ENCODE measurements at regions not wholly inside any gene's neighbourhood (a gene's known extent, or its start where the extent isn't known, plus 50 kb on each side); places are given as distances from the start of the nearest gene placed in this dataset.

DNA sequence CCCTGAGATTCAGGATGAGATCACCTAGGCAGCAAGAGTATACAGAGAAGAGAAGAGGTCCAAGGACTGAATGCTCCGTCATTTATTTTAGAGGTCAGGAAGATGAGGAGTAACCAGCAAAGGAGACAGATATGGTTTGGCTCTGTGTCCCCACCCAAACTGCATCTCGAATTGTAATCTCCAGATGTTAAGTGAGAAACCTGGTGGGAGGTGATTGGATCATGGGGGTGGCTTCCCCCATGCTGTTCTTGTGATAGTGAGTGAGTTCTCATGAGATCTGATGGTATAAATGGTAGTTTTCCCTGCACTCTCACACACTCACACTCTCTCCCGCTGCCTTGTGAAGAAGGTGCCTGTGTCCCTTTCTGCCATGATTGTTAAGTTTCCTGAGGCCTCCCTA, 60.8 kb downstream of the MID1IP1 start:
- TF ChIP-seq, protein P1, sequence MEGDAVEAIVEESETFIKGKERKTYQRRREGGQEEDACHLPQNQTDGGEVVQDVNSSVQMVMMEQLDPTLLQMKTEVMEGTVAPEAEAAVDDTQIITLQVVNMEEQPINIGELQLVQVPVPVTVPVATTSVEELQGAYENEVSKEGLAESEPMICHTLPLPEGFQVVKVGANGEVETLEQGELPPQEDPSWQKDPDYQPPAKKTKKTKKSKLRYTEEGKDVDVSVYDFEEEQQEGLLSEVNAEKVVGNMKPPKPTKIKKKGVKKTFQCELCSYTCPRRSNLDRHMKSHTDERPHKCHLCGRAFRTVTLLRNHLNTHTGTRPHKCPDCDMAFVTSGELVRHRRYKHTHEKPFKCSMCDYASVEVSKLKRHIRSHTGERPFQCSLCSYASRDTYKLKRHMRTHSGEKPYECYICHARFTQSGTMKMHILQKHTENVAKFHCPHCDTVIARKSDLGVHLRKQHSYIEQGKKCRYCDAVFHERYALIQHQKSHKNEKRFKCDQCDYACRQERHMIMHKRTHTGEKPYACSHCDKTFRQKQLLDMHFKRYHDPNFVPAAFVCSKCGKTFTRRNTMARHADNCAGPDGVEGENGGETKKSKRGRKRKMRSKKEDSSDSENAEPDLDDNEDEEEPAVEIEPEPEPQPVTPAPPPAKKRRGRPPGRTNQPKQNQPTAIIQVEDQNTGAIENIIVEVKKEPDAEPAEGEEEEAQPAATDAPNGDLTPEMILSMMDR (IDR thresholded peaks at IDR 0.05; ENCODE audit: insufficient read depth, low read length, poor library complexity, severe bottlenecking): no peak
- no peak for TF ChIP-seq EZH2phosphoT487 (conservative IDR thresholded peaks at IDR 0.05; ENCODE audit: low read length)
